Mammary epithelial cell (primary cell): ENCODE measurements at regions not wholly inside any gene's neighbourhood (a gene's known extent, or its start where the extent isn't known, plus 50 kb on each side); places are given as distances from the start of the nearest gene placed in this dataset.

Experiments
- CTCF ChIP-seq, 2 donors: IDR thresholded peaks in 1 of 2; conservative IDR thresholded peaks in 1 of 2; 2 replicates each; pipeline ENCODE4 v1.5.1; 2011 to 2012; ENCODE audit warnings: inconsistent platforms in 2 of 2, low read length in 2 of 2, mild to moderate bottlenecking in 2 of 2, control low read depth in 1 of 2, low read depth in 1 of 2; ENCODE audit not compliant: insufficient read depth in 1 of 2; ENCODE audit errors: extremely low read depth in 1 of 2
- EZH2 ChIP-seq: IDR thresholded peaks from 2 replicates; pipeline ENCODE4 v1.6.1; 2012; ENCODE audit warnings: low read length, inconsistent platforms, borderline replicate concordance

DNA sequence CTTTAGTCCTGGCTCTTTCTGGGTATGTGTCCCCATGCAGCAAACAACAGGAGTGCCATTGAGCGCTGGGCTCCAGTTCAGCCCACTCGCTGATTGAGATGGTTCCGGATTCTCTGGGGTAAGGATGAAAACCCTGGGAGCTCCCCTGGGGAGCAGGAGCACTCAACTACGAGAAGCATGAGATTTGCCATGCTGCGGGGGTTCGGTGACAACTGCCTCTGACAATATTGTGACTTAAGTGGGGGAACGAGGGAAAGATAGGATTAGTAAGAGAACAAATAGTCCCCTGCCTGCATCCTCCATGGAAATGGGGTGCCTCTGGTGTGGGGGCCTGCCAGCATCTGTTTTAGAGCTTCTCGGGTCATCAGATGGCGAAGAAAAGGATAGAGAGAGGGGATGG, 123.6 kb upstream of the IPO9 start:
- TF ChIP-seq CTCF (conservative IDR thresholded peaks at IDR 0.05 in 1 of 2, IDR thresholded peaks at IDR 0.05 in 1 of 2; ENCODE audit: extremely low read depth in 1 of 2, insufficient read depth in 1 of 2, low read depth in 1 of 2, low read length in 2 of 2): no peak
- TF ChIP-seq EZH2: no peak
